ENCODE measurements at regions not wholly inside any gene's neighbourhood (a gene's known extent, or its start where the extent isn't known, plus 50 kb on each side); places are given as distances from the start of the nearest gene placed in this dataset.

- Histone ChIP-seq H3K27me3 (ENCODE audit: low read depth) (peaks cover 2% of the 10 kb centered on the region), H3K4me1 (no peaks in the 10 kb centered on the region)
- DNase-seq (ENCODE audit: low spot score in 2 of 2), result no peak
Measured at GRCh38 chr10:78170026-78170475, 136.4 kb downstream of the RPS24 start.

GRCh38 chr10:78171633-78172400 lies 138.2 kb downstream of the RPS24 start:
- Histone ChIP-seq H3K27me3 (ENCODE audit: low read depth) (peaks cover 2% of the 10 kb centered on the region), H3K4me3 (no peak overlapping the region), H3K9me3 (0 out of 2 replicates have a peak, but pooled peaks cover 2% of the 10 kb centered on the region), H3K4me1 (no peaks in the 10 kb centered on the region), H3K36me3 (replicated peaks) (no peaks in the 10 kb centered on the region)
- in situ Hi-C loops (cut with MboI; ENCODE audit: low sequenced_read_pairs), result no loop called here
- DNase-seq (ENCODE audit: low spot score in 2 of 2), result no peak

More at GRCh38 chr10:78170026-78170475, 136.4 kb downstream of the RPS24 start:
- H3K9me3 ChIP-seq, result 0 out of 2 replicates have a peak, but pooled peaks cover 2% of the 10 kb centered on the region
- in situ Hi-C loops (cut with MboI; ENCODE audit: low sequenced_read_pairs), result no loop called here
- no peak overlapping the region for H3K4me3 ChIP-seq
- no peaks in the 10 kb centered on the region for H3K36me3 ChIP-seq (replicated peaks)

- no peaks in the 10 kb centered on the region for H3K36me3 ChIP-seq (replicated peaks)
- no peaks in the 10 kb centered on the region; the same call in 1 of the 2 replicates for H3K27me3 ChIP-seq (ENCODE audit: low read depth)
- H3K4me3 ChIP-seq, result no peak overlapping the region
- H3K4me1 ChIP-seq, result no peaks in the 10 kb centered on the region
- no peaks in the 10 kb centered on the region for H3K9me3 ChIP-seq
- in situ Hi-C loops (cut with MboI; ENCODE audit: low sequenced_read_pairs), result no loop called here
- no peak for DNase-seq (ENCODE audit: low spot score in 2 of 2)
Measured at GRCh38 chr10:78173360-78174015, 139.8 kb downstream of the RPS24 start.

- in situ Hi-C loops (cut with MboI; ENCODE audit: low sequenced_read_pairs), result no loop called here
- no peak overlapping the region for H3K4me3 ChIP-seq
- no peaks in the 10 kb centered on the region for H3K36me3 ChIP-seq (replicated peaks)
- no peaks in the 10 kb centered on the region for H3K4me1 ChIP-seq
- no peaks in the 10 kb centered on the region; the same call in 1 of the 2 replicates for H3K27me3 ChIP-seq (ENCODE audit: low read depth)
- DNase-seq (ENCODE audit: low spot score in 2 of 2), result no peak
- no peaks in the 10 kb centered on the region for H3K9me3 ChIP-seq
Measured at GRCh38 chr10:78175444-78176015, 141.9 kb downstream of the RPS24 start.

GRCh38 chr10:78176320-78177317 lies 143.0 kb downstream of the RPS24 start:
- in situ Hi-C loops (cut with MboI; ENCODE audit: low sequenced_read_pairs), result no loop called here
- H3K27me3 ChIP-seq (ENCODE audit: low read depth), result no peaks in the 10 kb centered on the region
- no peaks in the 10 kb centered on the region for H3K36me3 ChIP-seq (replicated peaks)
- no peaks in the 10 kb centered on the region for H3K9me3 ChIP-seq
- no peaks in the 10 kb centered on the region for H3K4me1 ChIP-seq
- no peak for DNase-seq (ENCODE audit: low spot score in 2 of 2)
- H3K4me3 ChIP-seq, result no peak overlapping the region

GRCh38 chr10:78177491-78178185 lies 144.0 kb downstream of the RPS24 start:
- in situ Hi-C loops (cut with MboI; ENCODE audit: low sequenced_read_pairs), result no loop called here
- Histone ChIP-seq H3K27me3 (ENCODE audit: low read depth) (no peaks in the 10 kb centered on the region), H3K4me3 (no peak overlapping the region), H3K9me3 (no peaks in the 10 kb centered on the region), H3K4me1 (no peaks in the 10 kb centered on the region), H3K36me3 (replicated peaks) (no peaks in the 10 kb centered on the region)
- DNase-seq (ENCODE audit: low spot score in 2 of 2), result no peak

GRCh38 chr10:78178397-78178796 lies 144.7 kb downstream of the RPS24 start:
- H3K4me3 ChIP-seq, result no peak overlapping the region
- no peaks in the 10 kb centered on the region for H3K36me3 ChIP-seq (replicated peaks)
- no peak for DNase-seq (ENCODE audit: low spot score in 2 of 2)
- H3K4me1 ChIP-seq, result no peaks in the 10 kb centered on the region
- no peaks in the 10 kb centered on the region for H3K27me3 ChIP-seq (ENCODE audit: low read depth)
- in situ Hi-C loops (cut with MboI; ENCODE audit: low sequenced_read_pairs), result no loop called here
- no peaks in the 10 kb centered on the region for H3K9me3 ChIP-seq

GRCh38 chr10:78178940-78179339 lies 145.3 kb downstream of the RPS24 start:
- no peak overlapping the region for H3K4me3 ChIP-seq
- in situ Hi-C loops (cut with MboI; ENCODE audit: low sequenced_read_pairs), result no loop called here
- H3K9me3 ChIP-seq, result no peaks in the 10 kb centered on the region
- no peaks in the 10 kb centered on the region for H3K4me1 ChIP-seq
- H3K27me3 ChIP-seq (ENCODE audit: low read depth), result no peaks in the 10 kb centered on the region
- H3K36me3 ChIP-seq (replicated peaks), result no peaks in the 10 kb centered on the region
- DNase-seq (ENCODE audit: low spot score in 2 of 2), result no peak

GRCh38 chr10:78179886-78180705 lies 146.4 kb downstream of the RPS24 start:
- DNase-seq (ENCODE audit: low spot score in 2 of 2), result no peak
- Histone ChIP-seq H3K4me1 (no peaks in the 10 kb centered on the region), H3K4me3 (no peak overlapping the region), H3K9me3 (no peaks in the 10 kb centered on the region), H3K36me3 (replicated peaks) (no peaks in the 10 kb centered on the region), H3K27me3 (ENCODE audit: low read depth) (no peaks in the 10 kb centered on the region)
- in situ Hi-C loops (cut with MboI; ENCODE audit: low sequenced_read_pairs), result no loop called here

GRCh38 chr10:78181381-78182055 lies 147.9 kb downstream of the RPS24 start:
- Histone ChIP-seq H3K36me3 (replicated peaks) (no peaks in the 10 kb centered on the region), H3K9me3 (no peaks in the 10 kb centered on the region), H3K4me3 (no peak overlapping the region), H3K27me3 (ENCODE audit: low read depth) (no peaks in the 10 kb centered on the region), H3K4me1 (no peaks in the 10 kb centered on the region)
- no peak for DNase-seq (ENCODE audit: low spot score in 2 of 2)
- in situ Hi-C loops (cut with MboI; ENCODE audit: low sequenced_read_pairs), result no loop called here

GRCh38 chr10:78182841-78183240 lies 149.2 kb downstream of the RPS24 start:
- Histone ChIP-seq H3K4me1 (no peaks in the 10 kb centered on the region), H3K9me3 (no peaks in the 10 kb centered on the region), H3K27me3 (ENCODE audit: low read depth) (no peaks in the 10 kb centered on the region), H3K4me3 (no peak overlapping the region), H3K36me3 (replicated peaks) (no peaks in the 10 kb centered on the region)
- in situ Hi-C loops (cut with MboI; ENCODE audit: low sequenced_read_pairs), result no loop called here
- no peak for DNase-seq (ENCODE audit: low spot score in 2 of 2)

Data from HAP-1 (cell line).